NCI-H1436 treated with DMSO at 0.1 percent for 48 hours (cell line): ENCODE measurements at regions not wholly inside any gene's neighbourhood (a gene's known extent, or its start where the extent isn't known, plus 50 kb on each side); places are given as distances from the start of the nearest gene placed in this dataset.
"Not testable (repeated sequence)": the region's sequence is repeated elsewhere in the genome, so short reads cannot be mapped to it uniquely, and the experiment has no call there.

ENCODE experiments used
- DNase-seq: peaks from one replicate; lab custom pipeline; 2025; lab: John Stamatoyannopoulos, UW

DNA sequence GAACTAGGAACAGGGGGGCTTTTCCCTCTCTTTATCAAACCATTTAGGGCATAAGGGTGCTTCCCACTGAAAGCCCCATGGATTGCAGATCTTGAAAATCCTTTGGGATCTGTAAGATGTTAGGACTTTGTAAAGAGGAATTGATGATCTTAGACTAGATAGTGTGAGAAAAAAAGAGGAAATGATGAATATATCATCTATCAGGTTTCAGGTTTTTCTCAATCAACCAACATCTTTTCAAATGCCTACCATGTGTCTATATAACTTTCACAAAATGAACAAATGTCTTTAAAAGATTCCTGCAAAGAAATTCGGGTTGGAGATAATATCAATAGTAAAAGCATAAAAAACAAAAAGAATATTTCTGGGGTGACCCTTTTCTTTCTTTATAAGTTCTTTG lies 50.1 kb downstream of the KCNC4 start:
- no peak for DNase-seq

DNA sequence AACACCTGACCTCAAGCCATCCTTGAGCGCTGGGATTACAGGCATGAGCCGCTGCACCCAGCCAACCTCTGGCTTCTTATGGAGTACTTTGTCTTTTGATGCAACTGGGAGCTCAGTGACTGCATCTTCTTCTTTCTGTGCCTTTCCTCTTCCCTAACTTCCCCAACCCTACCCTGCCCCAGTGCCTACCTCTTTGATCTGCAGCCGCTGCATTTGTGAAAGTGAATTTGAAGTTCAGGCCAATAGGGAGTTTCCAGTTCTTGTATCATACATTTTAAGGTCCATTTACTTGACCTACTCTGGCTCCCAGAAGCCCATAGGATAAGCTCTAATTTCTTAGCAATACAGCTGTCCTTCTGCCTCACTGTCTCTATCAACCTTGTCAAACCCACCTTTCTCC lies 52.2 kb downstream of the KCNC4 start:
- no peak for DNase-seq

DNA sequence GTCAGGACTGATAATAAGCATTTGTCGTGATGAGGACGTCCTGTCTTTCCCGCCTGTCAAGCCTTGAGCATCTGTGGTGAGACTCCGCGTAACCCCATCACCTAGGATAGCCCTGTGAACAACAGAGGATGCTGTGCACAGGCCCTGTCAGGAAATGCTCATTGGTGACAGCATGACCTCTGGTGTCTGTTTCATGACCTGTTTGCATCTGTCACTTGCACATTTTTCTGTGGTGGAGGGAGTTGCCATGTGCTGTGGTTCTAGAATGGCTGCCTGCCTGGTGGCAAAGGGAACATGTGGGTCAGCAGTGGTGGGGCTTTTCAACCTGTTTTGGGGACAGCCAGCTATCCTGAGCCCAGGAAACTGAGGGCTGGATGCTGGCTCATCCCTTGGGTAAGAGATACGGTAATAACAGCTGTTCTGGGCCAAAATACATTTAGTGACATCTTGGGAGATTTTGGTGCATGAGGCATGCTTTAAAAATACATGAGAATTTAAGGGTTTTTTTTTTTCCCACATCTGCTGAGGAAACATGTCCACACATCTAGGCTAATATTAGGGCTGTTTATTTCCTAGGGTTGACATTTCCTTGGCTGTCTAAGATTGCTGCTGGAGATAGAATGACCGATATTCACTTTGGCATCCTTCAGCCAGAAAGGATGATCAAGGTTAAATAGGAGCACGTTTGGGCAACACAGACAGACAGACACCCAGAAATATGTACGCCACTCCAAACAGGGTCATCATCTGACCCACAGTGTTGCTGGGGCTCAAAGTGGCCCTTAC lies 52.9 kb downstream of the KCNC4 start:
- DNase-seq: no peak

DNA sequence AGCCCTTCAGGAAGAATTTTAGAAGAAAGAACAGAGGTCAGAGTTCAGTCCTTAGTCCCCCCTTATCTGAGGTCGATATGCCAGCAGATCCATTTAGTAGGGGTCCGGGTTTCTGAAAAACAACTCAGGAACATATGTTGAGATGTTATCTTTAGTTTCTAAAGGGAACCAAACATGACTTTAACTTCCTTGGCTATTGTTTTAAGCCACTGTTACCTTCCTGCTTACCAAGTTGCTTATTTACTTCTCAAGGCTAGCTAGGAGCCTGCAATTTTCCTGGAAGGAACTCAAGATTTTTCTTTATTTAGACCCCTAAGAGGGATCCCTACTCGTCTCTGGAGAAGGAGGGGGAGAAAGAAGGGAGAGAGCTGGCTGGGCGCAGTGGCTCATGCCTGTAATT lies 54.3 kb downstream of the KCNC4 start:
- DNase-seq: no peak

DNA sequence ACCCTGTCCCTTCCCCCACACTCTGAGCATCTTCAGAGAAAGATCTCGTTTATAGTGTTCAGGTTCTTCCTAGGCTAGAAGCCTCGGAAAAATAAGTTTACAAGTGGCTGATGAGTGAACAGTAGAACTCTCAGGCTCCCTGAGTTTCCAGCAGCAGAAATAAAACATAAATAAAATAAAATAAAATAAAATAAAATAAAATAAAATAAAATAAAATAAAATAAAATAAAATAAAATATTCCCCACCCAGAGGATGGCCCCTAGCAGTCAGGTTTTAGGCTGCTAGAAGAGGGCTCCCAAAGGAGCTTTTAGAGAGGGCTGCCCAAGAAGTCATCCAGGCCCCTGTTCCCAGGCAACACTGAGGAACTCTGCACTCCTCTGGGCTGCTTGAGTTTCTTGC lies 55.1 kb downstream of the KCNC4 start:
- DNase-seq: no peak

DNA sequence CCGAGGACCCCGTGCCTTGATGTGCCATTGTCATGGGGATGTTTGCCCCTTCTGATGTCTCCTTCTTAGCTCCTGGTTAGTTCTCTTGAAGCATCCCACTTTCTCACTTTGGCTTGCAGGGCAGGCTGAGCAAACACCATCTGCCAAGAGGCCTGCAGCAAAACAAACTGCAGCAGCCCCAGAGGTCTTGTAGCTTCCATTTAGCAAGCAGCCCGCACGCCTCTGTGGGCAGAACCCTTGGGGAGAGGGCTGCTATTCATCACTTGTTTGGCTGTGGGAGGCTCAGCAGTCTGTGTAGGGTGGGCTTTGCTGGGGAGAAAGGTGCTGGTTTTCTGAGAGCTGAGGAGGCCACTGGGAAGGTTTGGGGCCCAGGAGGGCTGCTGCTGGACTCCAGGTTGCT lies 56.7 kb downstream of the KCNC4 start:
- no peak for DNase-seq

DNA sequence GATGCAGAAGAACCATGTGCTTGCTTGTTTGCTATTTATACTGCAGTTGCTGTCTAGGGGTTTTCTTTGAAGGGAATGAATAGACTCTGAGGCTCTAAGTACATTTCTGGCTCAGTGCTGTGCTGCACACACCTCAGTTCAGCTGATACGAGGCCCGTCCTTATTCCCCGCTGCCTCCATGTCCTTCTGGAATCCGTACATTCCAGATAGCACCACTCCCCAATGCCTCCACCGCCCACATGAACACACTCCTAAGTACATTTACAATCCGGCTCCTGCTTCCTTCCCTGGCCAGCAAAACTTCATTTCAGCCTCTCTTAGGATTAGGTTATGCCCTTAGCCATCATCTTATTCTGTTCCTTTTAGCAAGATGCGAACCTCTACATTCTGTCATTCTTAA lies 57.1 kb downstream of the KCNC4 start:
- no peak for DNase-seq

DNA sequence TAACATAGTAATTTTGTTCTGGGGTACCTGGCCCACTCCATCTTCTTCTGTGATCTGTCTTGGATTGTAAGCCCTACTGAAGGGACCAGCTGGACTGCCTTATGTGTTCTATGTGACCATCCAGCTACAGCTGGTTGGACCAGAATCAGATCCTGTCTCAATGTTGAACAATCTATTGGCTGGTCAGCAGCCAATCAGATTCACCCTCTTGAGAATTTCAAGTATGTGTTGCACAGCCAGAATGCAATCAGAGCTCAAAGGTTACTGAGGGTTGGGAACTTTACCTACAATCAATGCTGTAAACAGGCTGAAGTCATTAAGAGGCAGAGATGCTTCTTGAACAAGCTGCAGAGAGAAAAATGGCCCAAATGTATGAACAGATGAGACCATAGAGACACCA lies 61.9 kb downstream of the KCNC4 start:
- DNase-seq: no peak

DNA sequence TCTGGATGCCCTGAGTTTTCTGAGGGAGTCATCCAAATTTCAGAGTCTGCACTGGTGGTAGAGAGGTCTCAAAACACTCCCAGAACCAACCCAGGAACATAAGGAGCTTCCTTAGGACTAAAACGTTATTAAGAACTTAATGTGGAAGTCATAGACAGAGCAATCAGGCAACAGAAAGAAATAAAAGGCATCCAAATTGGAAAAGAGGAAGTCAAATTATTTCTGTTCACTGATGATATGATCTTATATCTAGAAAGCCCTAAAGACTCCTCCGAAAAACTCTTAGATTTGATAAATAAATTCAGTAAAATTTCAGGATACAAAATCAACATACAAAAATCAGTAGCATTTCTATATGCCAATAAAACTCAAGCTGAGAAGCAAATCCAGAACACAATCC lies 63.7 kb downstream of the KCNC4 start:
- not testable (repeated sequence) for DNase-seq

DNA sequence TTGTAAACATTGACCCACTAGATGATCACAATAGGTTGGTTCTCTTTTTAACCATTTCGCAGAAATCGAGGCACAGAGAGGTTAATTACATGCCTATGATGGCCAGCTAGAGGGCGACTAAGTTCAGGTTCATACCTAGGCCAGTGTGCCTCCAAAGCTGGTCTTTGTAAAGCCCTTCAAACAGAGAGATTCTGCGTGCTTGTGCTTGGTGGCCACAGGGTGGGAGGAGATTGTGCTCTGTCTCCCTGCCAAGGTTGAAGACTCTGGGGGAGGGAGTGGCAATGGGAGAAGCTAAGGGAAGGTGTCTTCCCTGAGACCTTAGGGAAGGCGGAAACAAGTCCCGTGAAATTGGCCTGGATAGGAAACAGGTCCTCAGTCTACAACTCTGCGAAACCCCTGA lies 59.1 kb upstream of the RBM15 start:
- no peak for DNase-seq

DNA sequence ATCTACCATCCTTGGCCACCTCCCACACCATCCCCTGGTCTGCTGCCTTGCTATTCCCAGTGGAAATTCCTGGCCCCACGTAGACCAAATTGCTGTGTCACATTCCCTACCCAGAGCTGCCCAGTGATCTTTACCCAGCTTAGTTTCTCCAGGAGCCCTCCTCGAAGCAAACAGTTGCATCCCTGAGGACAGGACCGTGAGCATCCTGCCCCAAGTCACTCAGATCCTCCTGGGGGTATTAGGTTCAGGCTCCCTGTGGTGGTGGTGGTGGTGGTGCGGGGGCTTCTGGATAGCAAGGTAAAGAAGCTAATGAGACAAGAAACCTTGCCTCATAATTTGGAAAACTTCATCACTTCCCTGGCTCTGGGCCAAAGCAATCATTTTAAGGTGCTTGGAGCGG lies 58.4 kb upstream of the RBM15 start:
- DNase-seq: no peak

DNA sequence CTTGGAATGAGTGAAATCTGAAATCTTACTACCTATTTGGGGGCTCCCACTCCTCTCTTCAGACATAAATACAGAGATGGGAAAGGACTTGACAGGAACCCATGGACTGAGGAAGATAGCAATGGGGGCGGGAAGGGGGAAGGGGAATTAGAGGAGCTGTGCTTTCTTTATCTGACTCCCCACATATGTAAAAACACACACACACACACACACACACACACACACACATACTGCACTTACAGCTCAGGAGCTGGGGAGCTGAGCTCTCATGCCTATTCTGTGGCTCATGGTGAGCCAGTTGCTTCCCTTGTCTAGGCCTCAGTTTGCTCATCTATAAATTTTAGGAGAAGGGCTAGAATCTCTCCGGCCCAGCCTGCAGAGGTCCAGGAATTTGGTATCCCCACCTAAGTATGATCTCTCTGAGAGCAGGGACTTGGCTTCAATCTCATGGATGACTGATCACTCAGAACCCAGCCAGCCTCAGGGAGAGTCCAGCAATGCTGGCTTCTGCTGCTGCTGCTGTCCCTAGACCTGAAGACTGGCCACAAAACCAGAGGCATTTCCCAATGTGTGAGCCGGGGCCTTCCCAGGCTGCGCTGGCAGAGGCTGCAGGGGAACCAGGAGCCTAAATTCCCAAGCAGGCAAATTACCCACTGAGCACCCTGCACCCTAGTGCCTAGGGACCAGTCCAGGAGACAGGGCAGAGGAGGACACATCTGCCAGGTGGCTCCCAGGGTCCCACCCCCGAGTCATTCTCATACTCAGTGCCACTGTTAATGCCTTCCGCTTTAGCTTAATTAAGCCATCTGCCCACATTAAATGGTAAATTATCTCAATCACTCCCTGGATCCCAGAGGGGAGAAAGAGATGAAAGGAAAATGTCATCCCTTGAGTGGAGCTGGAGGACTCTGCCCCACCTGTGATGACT lies 57.5 kb upstream of the RBM15 start:
- peak; percentile 89 for DNase-seq

DNA sequence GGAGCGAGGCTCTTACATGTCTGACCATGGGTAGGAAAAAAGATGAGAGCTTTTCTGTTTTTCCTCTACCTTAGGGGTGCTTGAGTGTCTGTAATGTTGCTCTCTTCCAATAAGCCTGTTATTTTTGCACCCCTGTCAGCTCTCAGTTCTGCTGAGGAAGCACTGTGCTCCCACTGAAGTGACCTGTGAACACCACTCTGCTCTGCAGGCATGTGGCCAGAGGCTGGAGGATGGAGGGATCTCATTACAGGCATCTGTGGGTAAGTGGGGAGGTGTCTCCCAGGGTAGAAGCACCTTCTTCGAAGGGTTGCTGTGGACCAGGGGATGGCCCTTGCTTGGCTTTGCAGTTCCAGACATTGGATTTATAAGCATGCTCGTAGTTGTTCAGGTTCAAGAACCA lies 56.8 kb upstream of the RBM15 start:
- no peak for DNase-seq

DNA sequence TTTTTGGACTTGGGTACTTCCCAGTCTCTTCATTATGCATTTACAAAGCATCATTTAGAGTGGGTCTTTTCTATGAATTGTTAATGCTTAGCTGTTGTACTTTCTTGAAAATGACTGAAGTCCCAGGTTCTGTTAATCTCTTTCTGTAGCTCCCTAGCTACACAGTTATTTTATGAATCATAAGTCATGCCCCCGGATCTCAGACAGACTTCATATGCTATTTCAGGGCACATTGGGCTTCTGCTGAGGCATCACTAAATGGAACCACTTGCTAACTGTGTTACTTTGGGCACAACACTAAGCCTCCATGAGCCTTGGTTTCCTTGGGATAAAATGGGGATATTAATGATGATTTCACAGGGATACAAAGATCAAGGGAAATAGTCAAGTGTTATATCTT lies 55.5 kb upstream of the RBM15 start:
- no peak for DNase-seq

DNA sequence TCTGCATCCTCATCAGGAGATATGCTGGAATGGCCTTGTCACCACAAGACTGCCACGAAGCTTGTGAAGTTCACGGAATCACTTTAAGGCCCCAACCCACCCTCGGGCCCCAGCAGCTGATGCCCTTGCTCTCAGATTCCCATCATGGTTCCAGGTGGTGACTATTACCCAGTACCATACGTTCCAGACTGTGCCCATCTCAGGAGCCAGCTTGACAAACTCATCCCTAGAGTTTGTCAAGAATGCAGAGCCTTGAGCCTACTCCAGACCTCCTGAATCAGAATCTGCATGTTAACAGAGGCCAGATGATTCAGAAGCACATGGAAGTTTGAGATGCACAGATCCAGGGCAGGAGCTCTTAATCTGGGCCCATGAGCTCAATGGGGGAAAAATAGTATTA lies 53.9 kb upstream of the RBM15 start:
- no peak for DNase-seq

DNA sequence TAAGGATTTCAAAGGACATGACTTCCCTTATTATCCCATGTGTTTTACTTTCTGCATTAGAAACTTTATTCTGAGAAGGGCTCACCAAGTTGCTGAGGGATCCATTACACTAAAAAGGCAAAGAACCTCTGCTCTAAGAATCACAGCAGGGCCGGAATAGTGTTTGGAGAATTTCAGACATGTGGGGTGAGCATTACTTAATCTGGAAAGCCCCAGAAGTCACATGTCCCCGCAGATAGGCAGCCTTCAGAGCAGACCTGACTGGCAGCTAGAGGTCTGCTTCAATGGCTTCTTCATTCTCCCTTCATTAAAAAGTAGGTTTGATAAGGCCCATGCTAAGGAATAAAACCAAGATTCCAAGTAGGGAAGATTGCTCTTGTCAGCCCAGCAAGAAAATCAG lies 52.6 kb upstream of the RBM15 start:
- no peak for DNase-seq

DNA sequence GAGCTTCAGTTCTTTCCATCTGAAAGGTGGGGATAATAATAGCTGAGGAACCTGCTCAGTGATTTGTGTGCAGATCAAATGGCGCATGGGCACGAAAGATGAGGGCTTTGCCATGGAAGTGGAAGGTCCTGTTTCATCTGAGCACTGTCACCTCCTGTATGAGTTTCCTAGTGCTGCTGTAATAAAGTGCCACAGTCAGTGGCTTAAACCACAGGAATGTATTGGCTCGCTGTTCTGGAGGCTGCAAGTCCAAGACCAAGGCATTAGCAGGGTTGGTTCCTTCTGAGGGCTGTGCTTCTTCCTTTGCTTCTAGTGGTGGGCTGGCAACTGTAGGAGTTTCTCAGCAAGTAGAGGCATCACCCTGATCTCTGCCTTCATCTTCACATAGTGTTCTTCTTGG lies 51.1 kb upstream of the RBM15 start:
- DNase-seq: no peak
